Psoas muscle (tissue), 7 donors: ENCODE measurements at regions not wholly inside any gene's neighbourhood (a gene's known extent, or its start where the extent isn't known, plus 50 kb on each side); places are given as distances from the start of the nearest gene placed in this dataset.

Source experiments
- ATAC-seq, 4 donors: fragments of 200-7000 bp; cut with Tn5 transposase; one replicate each; pipeline ENCODE4 v1.9.1; 2020; ENCODE audit warnings: moderate library complexity in 3 of 4, mild to moderate bottlenecking in 2 of 4
- DNase-seq, 2 donors: peaks; one replicate each; pipeline ENCODE4 v3.0.0-alpha.2; 2020
- H3K27ac ChIP-seq: fragments of 200-600 bp; one replicate; pipeline ENCODE4 v1.8.0; 2022
- H3K27me3 ChIP-seq, 3 donors: fragments of 200-600 bp in 1 of 3; one replicate each; pipeline versions ENCODE4 v1.6.1 to v1.8.0; 2013 to 2022; ENCODE audit warnings: low read length in 2 of 3, mild to moderate bottlenecking in 2 of 3, moderate library complexity in 1 of 3; ENCODE audit not compliant: insufficient read depth in 3 of 3
- H3K36me3 ChIP-seq, 2 donors: fragments of 200-600 bp in 1 of 2; one replicate each; pipeline versions ENCODE4 v1.6.1 to v1.8.0; 2013 to 2022; ENCODE audit warnings: low read depth in 1 of 2, mild to moderate bottlenecking in 1 of 2, moderate library complexity in 1 of 2; ENCODE audit not compliant: insufficient read depth in 1 of 2
- H3K4me1 ChIP-seq: fragments of 200-600 bp; one replicate; pipeline ENCODE4 v1.8.0; 2022
- H3K4me3 ChIP-seq: fragments of 200-600 bp; one replicate; pipeline ENCODE4 v1.8.0; 2022; ENCODE audit warnings: mild to moderate bottlenecking
- H3K9me3 ChIP-seq: fragments of 200-600 bp; one replicate; pipeline ENCODE4 v1.8.0; 2022
- CTCF ChIP-seq: fragments of 200-600 bp; IDR thresholded peaks from one replicate; pipeline ENCODE4 v1.8.0; 2022; ENCODE audit warnings: antibody characterized with exemption
- WGBS, 3 donors: extraction: QIAGEN DNeasy Blood & Tissue Kit; methylation state at CpG; one replicate each; pipeline versions ENCODE4 v1.1.6 to v1.1.7; 2013; 5-methylcytosine and 5-hydroxymethylcytosine counted together
- intact Hi-C, 2 donors: fragments of 100-400 bp; cut with DNase I; formaldehyde crosslinking; loops; one replicate each; pipeline versions ENCODE4 v1.11.0 to v1.14.2; 2022
- donor health status: healthy with polysubstance abuse.
- donor health status: DM: no; HTN: no; CAD: no; lungs with moderate emphysema.
- donor health status: Bipolar disorder and iron deficiency.
- donor health status: healthy.
- donor health status: DM: yes; HTN: yes; CAD: no.
- donor health status: DM: no; HTN: no; CAD: no.
- donor health status: DM: yes; HTN: yes; CAD: no.

GRCh38 chr13:76330761-76331160, 555.4 kb downstream of the KCTD12 start:
- no peak for TF ChIP-seq CTCF
- H3K4me3 ChIP-seq = no peak overlapping the region
- no peak for DNase-seq
- H3K27ac ChIP-seq = no peak overlapping the region
- intact Hi-C loops = no loop called here
- WGBS, 3 donors = 76 to 83% (median 79%) methylated on average over 2 of the region's 2 CpGs
- no peaks in the 10 kb centered on the region for H3K4me1 ChIP-seq
- no peaks in the 10 kb centered on the region for H3K9me3 ChIP-seq
- H3K36me3 ChIP-seq = no peaks in the 10 kb centered on the region
- no peak for ATAC-seq
- H3K27me3 ChIP-seq = no peaks in the 10 kb centered on the region

GRCh38 chr13:76329866-76330580, 556.2 kb downstream of the KCTD12 start:
- intact Hi-C loops = no loop called here
- H3K4me1 ChIP-seq = no peaks in the 10 kb centered on the region
- H3K9me3 ChIP-seq = no peaks in the 10 kb centered on the region
- DNase-seq (no peak), ATAC-seq (no peak)
- TF ChIP-seq CTCF = no peak
- H3K36me3 ChIP-seq = no peaks in the 10 kb centered on the region
- 76 to 85% (median 85%) methylated on average over 2 of the region's 2 CpGs for WGBS, 3 donors
- no peak overlapping the region for H3K4me3 ChIP-seq
- no peak overlapping the region for H3K27ac ChIP-seq
- no peaks in the 10 kb centered on the region for H3K27me3 ChIP-seq

GRCh38 chr13:76329004-76329403, 557.2 kb downstream of the KCTD12 start:
- Histone ChIP-seq H3K9me3 (no peaks in the 10 kb centered on the region), H3K4me1 (no peaks in the 10 kb centered on the region), H3K27ac (no peak overlapping the region), H3K4me3 (no peak overlapping the region), H3K36me3 (no peaks in the 10 kb centered on the region), H3K27me3 (no peaks in the 10 kb centered on the region)
- DNase-seq (no peak), ATAC-seq (no peak)
- TF ChIP-seq CTCF = no peak
- 90 to 94% (median 91%) methylated on average over 3 of the region's 3 CpGs for WGBS, 3 donors
- intact Hi-C loops = no loop called here

GRCh38 chr13:76326343-76326742, 559.9 kb downstream of the KCTD12 start:
- Histone ChIP-seq H3K36me3 (no peaks in the 10 kb centered on the region), H3K9me3 (no peaks in the 10 kb centered on the region), H3K27me3 (no peaks in the 10 kb centered on the region), H3K27ac (no peak overlapping the region), H3K4me1 (no peaks in the 10 kb centered on the region), H3K4me3 (no peak overlapping the region)
- no peak for TF ChIP-seq CTCF
- WGBS, 3 donors = 65 to 71% (median 69%) methylated on average over 1 of the region's 1 CpG
- intact Hi-C loops = no loop called here
- ATAC-seq (no peak), DNase-seq (no peak)

GRCh38 chr13:76319921-76320320, 566.3 kb downstream of the KCTD12 start:
- Histone ChIP-seq H3K36me3 (no peaks in the 10 kb centered on the region), H3K27ac (no peak overlapping the region), H3K27me3 (no peaks in the 10 kb centered on the region), H3K9me3 (no peaks in the 10 kb centered on the region), H3K4me1 (no peaks in the 10 kb centered on the region), H3K4me3 (no peak overlapping the region)
- DNase-seq (no peak), ATAC-seq (no peak)
- no peak for TF ChIP-seq CTCF
- intact Hi-C loops = no loop called here
